ENCODE measurements at regions not wholly inside any gene's neighbourhood (a gene's known extent, or its start where the extent isn't known, plus 50 kb on each side); places are given as distances from the start of the nearest gene placed in this dataset.

- no peak overlapping the region for H3K4me3 ChIP-seq (ENCODE audit: low read depth, low read length)
- no peaks in the 10 kb centered on the region for H3K27me3 ChIP-seq (ENCODE audit: insufficient read depth, low read depth, severe bottlenecking)
- no peak overlapping the region for H3K27ac ChIP-seq
- no peaks in the 10 kb centered on the region for H3K36me3 ChIP-seq
- no peaks in the 10 kb centered on the region for H3K9me3 ChIP-seq (ENCODE audit: severe bottlenecking)
- DNase-seq: no peak
- no peak for TF ChIP-seq CTCF (IDR thresholded peaks at IDR 0.05; ENCODE audit: low read depth, low read length)
Observed at GRCh38 chr11:87440076-87440770, 402.5 kb downstream of the TMEM135 start.

- no peak for TF ChIP-seq CTCF (IDR thresholded peaks at IDR 0.05; ENCODE audit: low read depth, low read length)
- no peaks in the 10 kb centered on the region for H3K36me3 ChIP-seq
- no peaks in the 10 kb centered on the region for H3K9me3 ChIP-seq (ENCODE audit: severe bottlenecking)
- DNase-seq: no peak
- H3K27me3 ChIP-seq (ENCODE audit: insufficient read depth, low read depth, severe bottlenecking): no peaks in the 10 kb centered on the region
- no peak overlapping the region for H3K4me3 ChIP-seq (ENCODE audit: low read depth, low read length)
- no peak overlapping the region for H3K27ac ChIP-seq
Observed at GRCh38 chr11:87438416-87438815, 400.7 kb downstream of the TMEM135 start.

GRCh38 chr11:87437844-87438223 lies 400.1 kb downstream of the TMEM135 start:
- H3K27ac ChIP-seq: no peak overlapping the region

GRCh38 chr11:87437133-87437843 lies 399.6 kb downstream of the TMEM135 start:
- no peak overlapping the region for H3K27ac ChIP-seq

More at GRCh38 chr11:87437844-87438223, 400.1 kb downstream of the TMEM135 start:
- H3K9me3 ChIP-seq (ENCODE audit: severe bottlenecking): no peaks in the 10 kb centered on the region
- no peak for TF ChIP-seq CTCF (IDR thresholded peaks at IDR 0.05; ENCODE audit: low read depth, low read length)
- H3K4me3 ChIP-seq (ENCODE audit: low read depth, low read length): no peak overlapping the region
- H3K36me3 ChIP-seq: no peaks in the 10 kb centered on the region
- no peaks in the 10 kb centered on the region for H3K27me3 ChIP-seq (ENCODE audit: insufficient read depth, low read depth, severe bottlenecking)
- no peak for DNase-seq

GRCh38 chr11:87432022-87432421 lies 394.3 kb downstream of the TMEM135 start:
- no peak for DNase-seq

More at GRCh38 chr11:87437133-87437843, 399.6 kb downstream of the TMEM135 start:
- H3K4me3 ChIP-seq (ENCODE audit: low read depth, low read length): no peak overlapping the region
- H3K36me3 ChIP-seq: no peaks in the 10 kb centered on the region
- TF ChIP-seq CTCF (IDR thresholded peaks at IDR 0.05; ENCODE audit: low read depth, low read length): no peak
- no peaks in the 10 kb centered on the region for H3K9me3 ChIP-seq (ENCODE audit: severe bottlenecking)
- no peak for DNase-seq
- H3K27me3 ChIP-seq (ENCODE audit: insufficient read depth, low read depth, severe bottlenecking): no peaks in the 10 kb centered on the region

More at GRCh38 chr11:87432022-87432421, 394.3 kb downstream of the TMEM135 start:
- Histone ChIP-seq H3K27me3 (ENCODE audit: insufficient read depth, low read depth, severe bottlenecking) (no peaks in the 10 kb centered on the region), H3K27ac (no peak overlapping the region), H3K36me3 (no peaks in the 10 kb centered on the region), H3K4me3 (ENCODE audit: low read depth, low read length) (no peak overlapping the region), H3K9me3 (ENCODE audit: severe bottlenecking) (no peaks in the 10 kb centered on the region)
- no peak for TF ChIP-seq CTCF (IDR thresholded peaks at IDR 0.05; ENCODE audit: low read depth, low read length)

All from WERI-Rb-1 (cell line).